ENCODE measurements at regions not wholly inside any gene's neighbourhood (a gene's known extent, or its start where the extent isn't known, plus 50 kb on each side); places are given as distances from the start of the nearest gene placed in this dataset.

- no peak for DNase-seq (ENCODE audit: low spot score)
These were observed 96.8 kb downstream of the TMEM26 start for GRCh38 chr10:61356354-61356753.

- DNase-seq (ENCODE audit: low spot score): no peak
These were observed 98.0 kb downstream of the TMEM26 start for GRCh38 chr10:61355211-61355610.

GRCh38 chr10:61354401-61354975 lies 98.7 kb downstream of the TMEM26 start:
- DNase-seq (ENCODE audit: low spot score): no peak

GRCh38 chr10:61350794-61351193 lies 102.4 kb downstream of the TMEM26 start:
- no peak for DNase-seq (ENCODE audit: low spot score)

GRCh38 chr10:61350068-61350467 lies 103.1 kb downstream of the TMEM26 start:
- no peak for DNase-seq (ENCODE audit: low spot score)

GRCh38 chr10:61346796-61347413 lies 106.3 kb downstream of the TMEM26 start:
- DNase-seq (ENCODE audit: low spot score): no peak

- no peak for DNase-seq (ENCODE audit: low spot score)
These were observed 109.4 kb downstream of the TMEM26 start for GRCh38 chr10:61343796-61344195.

GRCh38 chr10:61342858-61343572 lies 110.2 kb downstream of the TMEM26 start:
- no peak for DNase-seq (ENCODE audit: low spot score)

GRCh38 chr10:61341008-61341407 lies 112.2 kb downstream of the TMEM26 start:
- no peak for DNase-seq (ENCODE audit: low spot score)

- no peak for DNase-seq (ENCODE audit: low spot score)
These were observed 115.0 kb downstream of the TMEM26 start for GRCh38 chr10:61338146-61338545.

GRCh38 chr10:61337741-61338140 lies 115.4 kb downstream of the TMEM26 start:
- DNase-seq (ENCODE audit: low spot score): no peak

GRCh38 chr10:61336831-61337230 lies 116.3 kb downstream of the TMEM26 start:
- no peak for DNase-seq (ENCODE audit: low spot score)

- no peak for DNase-seq (ENCODE audit: low spot score)
These were observed 117.8 kb downstream of the TMEM26 start for GRCh38 chr10:61335359-61335758.

- no peak for DNase-seq (ENCODE audit: low spot score)
These were observed 120.6 kb downstream of the TMEM26 start for GRCh38 chr10:61332581-61332980.

GRCh38 chr10:61330669-61331068 lies 122.5 kb downstream of the TMEM26 start:
- no peak for DNase-seq (ENCODE audit: low spot score)

GRCh38 chr10:61329854-61330253 lies 123.3 kb downstream of the TMEM26 start:
- no peak for DNase-seq (ENCODE audit: low spot score)

GRCh38 chr10:61325223-61325960 lies 127.8 kb downstream of the TMEM26 start:
- DNase-seq (ENCODE audit: low spot score): no peak

- no peak for DNase-seq (ENCODE audit: low spot score)
These were observed 129.5 kb downstream of the TMEM26 start for GRCh38 chr10:61323726-61324125.

- DNase-seq (ENCODE audit: low spot score): no peak
These were observed 131.9 kb downstream of the TMEM26 start for GRCh38 chr10:61321041-61321857.

- no peak for DNase-seq (ENCODE audit: low spot score)
These were observed 133.0 kb downstream of the TMEM26 start for GRCh38 chr10:61320257-61320587.

- DNase-seq (ENCODE audit: low spot score): no peak
These were observed 133.6 kb downstream of the TMEM26 start for GRCh38 chr10:61319386-61320256.
